NOMO-1 (cell line): ENCODE measurements at regions not wholly inside any gene's neighbourhood (a gene's known extent, or its start where the extent isn't known, plus 50 kb on each side); places are given as distances from the start of the nearest gene placed in this dataset.
"Not testable (repeated sequence)": the region's sequence is repeated elsewhere in the genome, so short reads cannot be mapped to it uniquely, and the experiment has no call there.

Experiments used
- DNase-seq, 2 experiments: peaks; one replicate each; lab custom pipeline; 2025; ENCODE audit not compliant: unreplicated experiment in 2 of 2; lab: John Stamatoyannopoulos, UW

- DNase-seq = no peak
Observed at GRCh38 chr16:48810436-48810802, 200.4 kb upstream of the N4BP1 start.

GRCh38 chr16:48790151-48790550, 180.2 kb upstream of the N4BP1 start:
- DNase-seq = no peak

GRCh38 chr16:48788475-48788874, 178.5 kb upstream of the N4BP1 start:
- no peak for DNase-seq

- DNase-seq = no peak
Observed at GRCh38 chr16:48745541-48745940, 135.6 kb upstream of the N4BP1 start.

- DNase-seq = no peak
Observed at GRCh38 chr16:48740964-48741363, 131.0 kb upstream of the N4BP1 start.

- DNase-seq = no peak
Observed at GRCh38 chr16:48734220-48734619, 124.2 kb upstream of the N4BP1 start.

- DNase-seq = no peak
Observed at GRCh38 chr16:48704710-48705109, 94.7 kb upstream of the N4BP1 start.

GRCh38 chr16:48687421-48688038, 77.5 kb upstream of the N4BP1 start:
- peak; percentile 67 to 71 for DNase-seq

GRCh38 chr16:48684148-48684547, 74.2 kb upstream of the N4BP1 start:
- no peak for DNase-seq

- DNase-seq = no peak
Observed at GRCh38 chr16:48682971-48683370, 73.0 kb upstream of the N4BP1 start.

GRCh38 chr16:48681520-48681919, 71.5 kb upstream of the N4BP1 start:
- DNase-seq = no peak

- DNase-seq = no peak
Observed at GRCh38 chr16:48680881-48681280, 70.9 kb upstream of the N4BP1 start.

- peak; percentile 1 to 18 for DNase-seq
Observed at GRCh38 chr16:48676836-48677235, 66.9 kb upstream of the N4BP1 start.

GRCh38 chr16:48668184-48668583, 58.2 kb upstream of the N4BP1 start:
- DNase-seq = not testable (repeated sequence)

- DNase-seq = no peak
Observed at GRCh38 chr16:48659940-48660339, 50.0 kb upstream of the N4BP1 start.
